ENCODE measurements at regions not wholly inside any gene's neighbourhood (a gene's known extent, or its start where the extent isn't known, plus 50 kb on each side); places are given as distances from the start of the nearest gene placed in this dataset.

DNA sequence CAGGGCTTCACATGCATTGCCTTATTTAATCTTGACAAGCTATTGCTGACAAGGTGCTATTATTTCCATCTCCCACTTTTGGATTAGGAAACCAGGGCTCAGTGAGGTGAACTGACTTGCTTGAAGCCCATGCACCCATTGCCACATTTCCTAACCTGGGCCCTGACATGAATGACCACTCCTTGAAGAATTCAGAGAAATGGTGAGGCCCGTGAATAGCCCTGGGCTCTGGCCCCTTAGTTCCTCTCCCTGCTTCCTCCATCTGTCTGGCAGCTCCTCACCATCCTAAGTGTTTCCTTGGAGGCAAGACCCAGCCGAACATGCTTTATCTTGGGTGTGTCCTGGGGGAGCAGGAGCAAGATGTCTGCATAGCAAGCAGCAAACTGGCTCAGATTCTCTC lies 56.1 kb upstream of the NECTIN1 start:
- Mint-ChIP-seq H3K36me3 (no peaks in the 10 kb centered on the region), H3K4me3 (no peak overlapping the region), H3K27ac (no peak overlapping the region), H3K4me1 (no peaks in the 10 kb centered on the region), H3K27me3 (ENCODE audit: low read depth in 2 of 2) (peaks cover 27 to 28% of the 10 kb centered on the region in 2 donors), H3K9me3 (no peaks in the 10 kb centered on the region)
- ATAC-seq (no peak), DNase-seq (no peak)
- H3K36me3 ChIP-seq (ENCODE audit: control insufficient read depth, insufficient read depth, low read length), result no peaks in the 10 kb centered on the region
- TF ChIP-seq, protein P1, sequence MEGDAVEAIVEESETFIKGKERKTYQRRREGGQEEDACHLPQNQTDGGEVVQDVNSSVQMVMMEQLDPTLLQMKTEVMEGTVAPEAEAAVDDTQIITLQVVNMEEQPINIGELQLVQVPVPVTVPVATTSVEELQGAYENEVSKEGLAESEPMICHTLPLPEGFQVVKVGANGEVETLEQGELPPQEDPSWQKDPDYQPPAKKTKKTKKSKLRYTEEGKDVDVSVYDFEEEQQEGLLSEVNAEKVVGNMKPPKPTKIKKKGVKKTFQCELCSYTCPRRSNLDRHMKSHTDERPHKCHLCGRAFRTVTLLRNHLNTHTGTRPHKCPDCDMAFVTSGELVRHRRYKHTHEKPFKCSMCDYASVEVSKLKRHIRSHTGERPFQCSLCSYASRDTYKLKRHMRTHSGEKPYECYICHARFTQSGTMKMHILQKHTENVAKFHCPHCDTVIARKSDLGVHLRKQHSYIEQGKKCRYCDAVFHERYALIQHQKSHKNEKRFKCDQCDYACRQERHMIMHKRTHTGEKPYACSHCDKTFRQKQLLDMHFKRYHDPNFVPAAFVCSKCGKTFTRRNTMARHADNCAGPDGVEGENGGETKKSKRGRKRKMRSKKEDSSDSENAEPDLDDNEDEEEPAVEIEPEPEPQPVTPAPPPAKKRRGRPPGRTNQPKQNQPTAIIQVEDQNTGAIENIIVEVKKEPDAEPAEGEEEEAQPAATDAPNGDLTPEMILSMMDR (IDR thresholded peaks at IDR 0.05), result no peak
- H3K27ac ChIP-seq (ENCODE audit: low read length), result no peak overlapping the region
- intact Hi-C loops (cut with micrococcal nuclease), result no loop called here
- 60% methylated on average over 2 of the region's 2 CpGs for WGBS (ENCODE audit: insufficient coverage)
- H3K4me3 ChIP-seq (ENCODE audit: low read length), result no peak overlapping the region
- no peaks in the 10 kb centered on the region for H3K27me3 ChIP-seq (ENCODE audit: control insufficient read depth, insufficient read depth, low read length)
- H3K4me1 ChIP-seq (ENCODE audit: control insufficient read depth, insufficient read depth, low read length), result no peaks in the 10 kb centered on the region
- peaks cover 2% of the 10 kb centered on the region for H3K9me3 ChIP-seq (ENCODE audit: control insufficient read depth, insufficient read depth, low read length)

DNA sequence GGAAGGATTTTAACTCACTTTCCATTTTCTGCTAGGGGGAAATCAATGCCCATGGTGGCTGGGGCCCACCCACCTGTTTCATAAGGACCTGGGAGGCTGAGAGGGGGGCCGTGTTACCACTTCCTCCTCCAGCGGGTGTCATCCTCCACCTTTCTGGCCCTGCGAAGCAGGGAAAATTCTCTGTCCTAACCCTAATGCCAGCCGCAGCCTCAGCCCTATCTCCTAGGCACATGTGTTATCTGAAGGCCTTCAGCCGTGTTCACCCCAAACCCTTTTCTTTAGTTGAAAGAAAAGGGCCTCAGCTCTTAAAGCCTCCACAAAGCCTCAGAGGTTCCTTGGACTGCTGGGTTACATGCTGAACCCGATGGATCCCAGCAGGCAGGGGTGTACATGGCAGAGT lies 55.4 kb upstream of the NECTIN1 start:
- Mint-ChIP-seq H3K4me1 (no peaks in the 10 kb centered on the region), H3K9me3 (no peaks in the 10 kb centered on the region), H3K27me3 (ENCODE audit: low read depth in 2 of 2) (peaks cover 27 to 28% of the 10 kb centered on the region in 2 donors), H3K36me3 (no peaks in the 10 kb centered on the region), H3K27ac (no peak overlapping the region), H3K4me3 (no peak overlapping the region)
- DNase-seq (no peak), ATAC-seq (no peak)
- H3K27ac ChIP-seq (ENCODE audit: low read length), result no peak overlapping the region
- TF ChIP-seq, protein P1 (IDR thresholded peaks at IDR 0.05), result no peak
- no peaks in the 10 kb centered on the region for H3K27me3 ChIP-seq (ENCODE audit: control insufficient read depth, insufficient read depth, low read length)
- H3K36me3 ChIP-seq (ENCODE audit: control insufficient read depth, insufficient read depth, low read length), result no peaks in the 10 kb centered on the region
- no peak overlapping the region for H3K4me3 ChIP-seq (ENCODE audit: low read length)
- H3K4me1 ChIP-seq (ENCODE audit: control insufficient read depth, insufficient read depth, low read length), result no peaks in the 10 kb centered on the region
- 80% methylated on average over 6 of the region's 6 CpGs for WGBS (ENCODE audit: insufficient coverage)
- H3K9me3 ChIP-seq (ENCODE audit: control insufficient read depth, insufficient read depth, low read length), result peaks cover 2% of the 10 kb centered on the region
- intact Hi-C loops (cut with micrococcal nuclease), result no loop called here

DNA sequence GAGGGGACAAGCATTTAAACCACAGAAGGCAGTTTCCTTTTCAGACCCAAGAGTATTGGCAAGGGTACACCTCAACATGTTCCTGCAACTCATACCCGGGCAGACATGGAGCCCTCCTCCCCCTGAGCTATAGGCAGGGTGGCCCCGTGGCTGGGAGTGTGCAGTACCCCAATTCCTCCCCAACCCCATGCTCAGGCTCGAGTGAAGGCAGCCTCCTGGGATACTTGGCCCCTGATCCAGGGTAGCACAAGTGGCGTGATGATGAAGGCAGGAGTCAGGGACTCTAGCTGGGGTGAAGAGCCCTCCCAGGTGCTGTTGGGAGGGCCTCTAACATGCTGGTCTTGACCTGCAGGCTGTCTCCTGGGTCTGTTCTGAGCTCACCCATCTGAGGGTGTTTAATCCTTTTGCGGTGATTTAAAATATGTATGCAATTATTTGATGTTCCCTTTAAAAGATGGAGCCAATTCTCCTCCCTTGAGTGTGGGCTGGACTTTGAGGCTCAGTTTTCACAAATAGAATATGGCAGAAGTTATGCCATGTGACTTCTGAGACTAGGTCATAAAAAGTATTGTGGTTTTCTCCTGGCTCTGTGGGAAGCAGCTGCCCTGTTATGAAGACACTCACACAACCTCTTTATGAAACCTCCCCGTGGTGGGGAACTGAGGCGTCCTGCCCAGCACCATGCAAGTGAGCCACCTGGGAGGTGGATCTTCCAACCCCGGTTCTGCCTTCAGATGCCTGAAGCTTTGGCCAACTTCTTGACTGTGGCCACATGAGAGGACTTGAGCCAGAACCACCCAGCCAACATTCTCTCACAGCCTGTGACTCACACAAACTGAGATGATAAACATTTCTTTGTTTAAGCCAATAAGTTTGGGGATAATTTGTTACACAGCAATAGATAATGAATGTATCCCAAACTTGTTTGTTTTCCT lies 54.7 kb upstream of the NECTIN1 start:
- TF ChIP-seq, protein P1 (IDR thresholded peaks at IDR 0.05), result no peak
- Mint-ChIP-seq H3K4me1 (no peaks in the 10 kb centered on the region), H3K27ac (no peak overlapping the region), H3K36me3 (no peaks in the 10 kb centered on the region), H3K4me3 (no peak overlapping the region), H3K27me3 (ENCODE audit: low read depth in 2 of 2) (peaks cover 27 to 28% of the 10 kb centered on the region in 2 donors), H3K9me3 (no peaks in the 10 kb centered on the region)
- H3K4me1 ChIP-seq (ENCODE audit: control insufficient read depth, insufficient read depth, low read length), result no peaks in the 10 kb centered on the region
- ATAC-seq (no peak), DNase-seq (no peak)
- no peak overlapping the region for H3K4me3 ChIP-seq (ENCODE audit: low read length)
- no peaks in the 10 kb centered on the region for H3K36me3 ChIP-seq (ENCODE audit: control insufficient read depth, insufficient read depth, low read length)
- intact Hi-C loops (cut with micrococcal nuclease), result no loop called here
- no peaks in the 10 kb centered on the region for H3K27me3 ChIP-seq (ENCODE audit: control insufficient read depth, insufficient read depth, low read length)
- H3K27ac ChIP-seq (ENCODE audit: low read length), result no peak overlapping the region
- peaks cover 2% of the 10 kb centered on the region for H3K9me3 ChIP-seq (ENCODE audit: control insufficient read depth, insufficient read depth, low read length)
- 82% methylated on average over 8 of the region's 8 CpGs for WGBS (ENCODE audit: insufficient coverage)

DNA sequence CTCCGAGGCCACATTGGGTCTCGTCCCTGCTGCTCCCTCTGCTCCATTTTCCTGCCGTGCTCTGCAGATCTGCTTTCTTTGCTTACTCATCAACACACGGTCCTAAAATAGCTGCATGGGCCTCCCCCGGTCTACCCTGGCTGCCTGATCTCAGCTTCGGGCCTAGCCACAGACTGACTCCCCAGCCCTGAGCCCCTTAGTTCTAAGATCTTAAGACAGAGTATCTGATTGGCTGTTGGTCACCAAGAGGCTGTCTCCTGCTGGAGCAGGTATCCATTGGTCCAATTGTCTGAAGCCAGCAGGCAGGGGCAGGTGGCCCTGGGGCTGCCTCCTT lies 53.7 kb upstream of the NECTIN1 start:
- no peak overlapping the region for H3K4me3 ChIP-seq (ENCODE audit: low read length)
- peaks cover 2% of the 10 kb centered on the region for H3K9me3 ChIP-seq (ENCODE audit: control insufficient read depth, insufficient read depth, low read length)
- Mint-ChIP-seq H3K4me1 (no peaks in the 10 kb centered on the region), H3K4me3 (no peak overlapping the region), H3K27me3 (ENCODE audit: low read depth in 2 of 2) (peaks cover 22 to 28% of the 10 kb centered on the region in 2 donors), H3K27ac (no peak overlapping the region), H3K36me3 (no peaks in the 10 kb centered on the region), H3K9me3 (no peaks in the 10 kb centered on the region)
- no peaks in the 10 kb centered on the region for H3K4me1 ChIP-seq (ENCODE audit: control insufficient read depth, insufficient read depth, low read length)
- no peaks in the 10 kb centered on the region for H3K27me3 ChIP-seq (ENCODE audit: control insufficient read depth, insufficient read depth, low read length)
- DNase-seq, result no peak
- no peak for ATAC-seq
- intact Hi-C loops (cut with micrococcal nuclease), result no loop called here
- TF ChIP-seq, protein P1 (IDR thresholded peaks at IDR 0.05), result no peak
- no peaks in the 10 kb centered on the region for H3K36me3 ChIP-seq (ENCODE audit: control insufficient read depth, insufficient read depth, low read length)
- WGBS (ENCODE audit: insufficient coverage), result 59% methylated on average over 6 of the region's 6 CpGs
- H3K27ac ChIP-seq (ENCODE audit: low read length), result no peak overlapping the region
